ENCODE measurements at regions not wholly inside any gene's neighbourhood (a gene's known extent, or its start where the extent isn't known, plus 50 kb on each side); places are given as distances from the start of the nearest gene placed in this dataset.

DNA sequence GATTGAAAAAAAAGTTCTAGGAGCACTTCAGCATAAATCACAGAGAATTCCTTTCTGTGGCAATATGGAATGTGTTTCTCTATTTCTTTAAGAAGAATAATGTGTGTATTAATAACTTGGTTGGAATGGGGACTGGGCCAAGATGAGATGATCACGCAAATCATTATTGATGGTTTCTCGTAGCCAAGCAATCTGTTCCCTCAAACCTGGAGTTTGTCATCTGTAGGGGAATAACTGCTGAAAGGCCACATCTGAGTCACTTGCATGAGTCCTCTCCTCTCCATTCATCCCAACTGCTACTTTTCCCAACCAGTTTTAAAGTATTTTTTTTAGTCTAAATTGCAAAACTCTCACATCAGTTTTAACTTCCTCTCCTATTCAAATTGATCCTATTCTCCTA is 480.4 kb downstream of the PLPP3 start:
- TF ChIP-seq CTCF (IDR thresholded peaks at IDR 0.05; ENCODE audit: insufficient read depth, low read length) (no peak), POLR2AphosphoS5 (IDR thresholded peaks at IDR 0.05; ENCODE audit: low read depth) (no peak)
